Osteoblast (primary cell): ENCODE measurements at regions not wholly inside any gene's neighbourhood (a gene's known extent, or its start where the extent isn't known, plus 50 kb on each side); places are given as distances from the start of the nearest gene placed in this dataset.

Source experiments
- DNase-seq: peaks from one replicate; pipeline ENCODE4 v3.0.0; 2011; ENCODE audit warnings: low spot score, mixed read lengths; ENCODE audit not compliant: insufficient read length; ENCODE audit errors: missing footprints
- H2AFZ ChIP-seq: 2 replicates; pipeline ENCODE4 v1.6.0; 2011; ENCODE audit warnings: mild to moderate bottlenecking, low read length
- H3K27ac ChIP-seq: 2 replicates; pipeline ENCODE4 v1.5.1; 2011; ENCODE audit warnings: mild to moderate bottlenecking, low read depth, low read length, moderate library complexity
- H3K27me3 ChIP-seq: 2 replicates; pipeline ENCODE4 v1.6.0; 2012; ENCODE audit warnings: mild to moderate bottlenecking, control low read depth, inconsistent platforms, low read length, moderate library complexity; ENCODE audit not compliant: insufficient read depth
- H3K36me3 ChIP-seq: 2 replicates; pipeline ENCODE4 v1.5.1; 2011; ENCODE audit warnings: mild to moderate bottlenecking, low read length, control low read depth, moderate library complexity; ENCODE audit not compliant: insufficient read depth
- H3K4me1 ChIP-seq: 2 replicates; pipeline ENCODE4 v1.5.1; 2011; ENCODE audit warnings: mild to moderate bottlenecking, low read length, control low read depth, moderate library complexity; ENCODE audit not compliant: insufficient read depth
- H3K4me2 ChIP-seq: 2 replicates; pipeline ENCODE4 v1.6.0; 2011; ENCODE audit warnings: mild to moderate bottlenecking, low read length; ENCODE audit not compliant: insufficient read depth
- H3K4me3 ChIP-seq: fragments of 200-600 bp; sonication (generic); 3 replicates; pipeline ENCODE4 v1.5.1; 2012; ENCODE audit warnings: mild to moderate bottlenecking, low read length, inconsistent platforms; ENCODE audit not compliant: insufficient read depth
- H3K79me2 ChIP-seq: 2 replicates; pipeline ENCODE4 v1.6.0; 2012; ENCODE audit warnings: mild to moderate bottlenecking, low read length, control low read depth, inconsistent platforms; ENCODE audit not compliant: insufficient read depth
- H3K9me3 ChIP-seq: 2 replicates; pipeline ENCODE4 v1.5.1; 2011; ENCODE audit warnings: low read depth, low read length, control low read depth
- H4K20me1 ChIP-seq: 2 replicates; pipeline ENCODE4 v1.6.0; 2012; ENCODE audit warnings: mild to moderate bottlenecking, low read length, control low read depth; ENCODE audit not compliant: insufficient read depth
- TF ChIP-seq, protein P1 (sequence below): IDR thresholded peaks from 2 replicates; pipeline ENCODE4 v1.5.1; 2011; ENCODE audit warnings: mild to moderate bottlenecking, low read depth, low read length, moderate library complexity; ENCODE audit errors: extremely low read depth

DNA sequence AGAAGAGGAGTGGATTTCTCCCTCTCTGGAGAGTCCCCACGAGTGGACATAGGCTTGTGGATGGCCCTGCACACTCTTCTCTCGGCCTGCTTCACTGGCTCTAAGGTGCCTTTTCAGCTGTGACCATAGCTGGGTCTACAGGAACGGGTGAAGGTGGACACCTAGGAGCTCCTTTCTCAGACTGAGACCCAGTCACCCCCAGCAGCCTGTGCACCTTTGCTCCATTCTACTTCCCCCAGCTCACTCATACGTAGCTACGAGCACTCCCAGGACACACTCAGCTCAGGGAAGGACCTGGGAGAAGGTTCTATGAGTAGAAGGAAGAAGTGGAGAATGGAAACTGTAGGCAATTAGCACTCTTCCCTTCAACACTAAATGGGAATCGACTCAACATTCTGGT lies 272.0 kb upstream of the KLF6 start:
- Histone ChIP-seq H3K27me3 (no peaks in the 10 kb centered on the region), H3K4me3 (no peak overlapping the region), H3K79me2 (no peaks in the 10 kb centered on the region), H3K9me3 (no peaks in the 10 kb centered on the region), H3K27ac (no peak overlapping the region), H3K36me3 (no peaks in the 10 kb centered on the region), H2AFZ (no peak overlapping the region), H3K4me2 (no peak overlapping the region), H4K20me1 (no peaks in the 10 kb centered on the region), H3K4me1 (peaks cover 15% of the 10 kb centered on the region)
- TF ChIP-seq, protein P1, sequence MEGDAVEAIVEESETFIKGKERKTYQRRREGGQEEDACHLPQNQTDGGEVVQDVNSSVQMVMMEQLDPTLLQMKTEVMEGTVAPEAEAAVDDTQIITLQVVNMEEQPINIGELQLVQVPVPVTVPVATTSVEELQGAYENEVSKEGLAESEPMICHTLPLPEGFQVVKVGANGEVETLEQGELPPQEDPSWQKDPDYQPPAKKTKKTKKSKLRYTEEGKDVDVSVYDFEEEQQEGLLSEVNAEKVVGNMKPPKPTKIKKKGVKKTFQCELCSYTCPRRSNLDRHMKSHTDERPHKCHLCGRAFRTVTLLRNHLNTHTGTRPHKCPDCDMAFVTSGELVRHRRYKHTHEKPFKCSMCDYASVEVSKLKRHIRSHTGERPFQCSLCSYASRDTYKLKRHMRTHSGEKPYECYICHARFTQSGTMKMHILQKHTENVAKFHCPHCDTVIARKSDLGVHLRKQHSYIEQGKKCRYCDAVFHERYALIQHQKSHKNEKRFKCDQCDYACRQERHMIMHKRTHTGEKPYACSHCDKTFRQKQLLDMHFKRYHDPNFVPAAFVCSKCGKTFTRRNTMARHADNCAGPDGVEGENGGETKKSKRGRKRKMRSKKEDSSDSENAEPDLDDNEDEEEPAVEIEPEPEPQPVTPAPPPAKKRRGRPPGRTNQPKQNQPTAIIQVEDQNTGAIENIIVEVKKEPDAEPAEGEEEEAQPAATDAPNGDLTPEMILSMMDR = no peak
- DNase-seq = no peak

DNA sequence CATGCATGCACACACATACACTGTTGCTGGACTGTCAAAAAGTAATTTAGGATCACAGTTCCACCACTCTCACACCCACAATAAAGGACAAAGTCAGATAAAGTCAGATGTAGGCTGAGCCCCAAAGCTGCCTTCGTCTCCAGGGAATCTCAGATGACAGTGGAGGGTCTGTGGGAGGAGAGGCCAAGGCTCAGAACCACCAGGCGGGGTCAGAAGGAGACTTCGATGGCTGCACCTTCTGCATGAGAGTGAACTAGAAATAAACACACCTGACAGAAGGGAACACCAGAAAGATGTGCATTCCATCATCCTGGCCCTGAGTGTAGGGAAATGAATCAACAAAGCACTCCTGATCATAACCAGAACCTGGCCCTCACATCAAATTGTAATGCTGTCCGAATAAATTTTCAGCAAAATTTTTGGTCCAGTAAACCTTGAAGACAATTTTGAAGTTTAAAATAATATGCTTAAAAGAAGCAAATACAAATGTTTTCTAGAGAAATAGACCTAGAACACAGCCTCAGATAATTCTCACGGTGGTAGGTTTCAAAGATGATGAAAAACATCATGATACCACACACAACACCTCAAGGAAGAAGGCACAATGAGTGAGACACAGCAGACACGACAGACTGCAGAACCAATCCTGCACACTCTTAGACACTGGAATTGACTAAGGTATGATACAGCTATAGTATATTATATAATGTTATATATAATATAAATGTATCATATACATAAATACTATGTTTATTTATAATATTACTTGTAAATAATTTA lies 269.8 kb upstream of the KLF6 start:
- Histone ChIP-seq H3K4me3 (no peak overlapping the region), H3K4me1 (peaks cover 5% of the 10 kb centered on the region), H3K36me3 (no peaks in the 10 kb centered on the region), H3K27ac (no peak overlapping the region), H3K79me2 (no peaks in the 10 kb centered on the region), H2AFZ (peak overlapping the region; percentile 31), H4K20me1 (no peaks in the 10 kb centered on the region), H3K27me3 (no peaks in the 10 kb centered on the region), H3K4me2 (no peak overlapping the region), H3K9me3 (no peaks in the 10 kb centered on the region)
- TF ChIP-seq, protein P1 = no peak
- DNase-seq = no peak

DNA sequence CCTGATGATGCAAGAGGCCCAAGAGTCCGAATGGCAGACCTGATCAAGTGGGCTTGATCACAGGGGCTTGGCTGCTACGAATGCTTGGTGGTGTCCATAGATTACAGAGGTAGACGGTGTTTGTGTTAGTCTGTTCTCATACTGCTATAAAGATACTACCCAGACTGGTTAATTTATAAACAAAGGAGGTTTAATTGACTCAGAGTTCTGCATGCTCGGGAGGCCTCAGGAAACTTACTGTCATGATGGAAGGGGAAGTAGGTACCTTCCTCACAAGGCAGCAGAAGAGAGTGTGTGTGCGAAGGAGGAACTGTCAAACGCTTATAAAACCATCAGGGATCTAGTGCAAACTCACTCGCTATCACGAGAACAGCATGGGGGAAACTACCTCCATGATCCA lies 268.9 kb upstream of the KLF6 start:
- no peak overlapping the region for H2AFZ ChIP-seq
- no peaks in the 10 kb centered on the region for H3K79me2 ChIP-seq
- H4K20me1 ChIP-seq = no peaks in the 10 kb centered on the region
- H3K27ac ChIP-seq = no peak overlapping the region
- no peak for DNase-seq
- H3K9me3 ChIP-seq = no peaks in the 10 kb centered on the region
- H3K4me1 ChIP-seq = peaks cover 5% of the 10 kb centered on the region
- H3K4me2 ChIP-seq = no peak overlapping the region
- TF ChIP-seq, protein P1 = no peak
- H3K27me3 ChIP-seq = no peaks in the 10 kb centered on the region
- no peak overlapping the region for H3K4me3 ChIP-seq
- no peaks in the 10 kb centered on the region for H3K36me3 ChIP-seq

DNA sequence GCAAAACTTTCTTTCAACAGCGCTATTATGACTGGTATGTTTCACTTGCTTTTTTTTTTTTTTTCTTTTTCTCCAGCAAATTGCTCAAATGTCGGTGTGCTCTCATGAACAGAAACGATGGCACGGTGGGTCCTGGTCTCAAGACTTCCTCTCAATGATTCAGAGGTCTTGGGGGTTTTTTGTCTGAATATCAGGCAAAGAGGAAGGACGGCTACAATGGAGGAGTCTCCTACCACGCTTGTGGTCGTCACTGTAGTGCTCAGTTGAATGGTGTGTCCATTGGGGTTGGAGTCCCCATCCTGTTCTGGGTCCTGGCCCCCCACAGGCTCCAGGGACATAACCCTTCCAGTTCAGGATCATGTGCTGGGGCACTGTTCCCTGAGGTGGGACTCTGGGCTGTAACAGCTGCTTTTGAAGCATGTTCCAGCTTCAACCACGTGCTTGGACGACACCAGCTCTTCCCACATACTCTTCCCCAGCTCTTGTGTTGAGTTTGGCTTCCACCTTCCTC lies 266.7 kb upstream of the KLF6 start:
- no peaks in the 10 kb centered on the region for H3K4me1 ChIP-seq
- H3K27me3 ChIP-seq = no peaks in the 10 kb centered on the region
- H3K4me3 ChIP-seq = peak overlapping the region; percentile 72
- H3K27ac ChIP-seq = peak overlapping the region; percentile 75
- DNase-seq = no peak
- H4K20me1 ChIP-seq = no peaks in the 10 kb centered on the region
- no peaks in the 10 kb centered on the region for H3K79me2 ChIP-seq
- peak overlapping the region; percentile 85 for H3K4me2 ChIP-seq
- no peaks in the 10 kb centered on the region for H3K9me3 ChIP-seq
- H3K36me3 ChIP-seq = no peaks in the 10 kb centered on the region
- TF ChIP-seq, protein P1 = no peak
- H2AFZ ChIP-seq = peak overlapping the region; percentile 85
